Fibroblast of lung (primary cell): ENCODE measurements at regions not wholly inside any gene's neighbourhood (a gene's known extent, or its start where the extent isn't known, plus 50 kb on each side); places are given as distances from the start of the nearest gene placed in this dataset.

Experiments
- EZH2 ChIP-seq: IDR thresholded peaks from 2 replicates; pipeline ENCODE4 v1.5.1; 2012; ENCODE audit warnings: low read length, control low read depth, mild to moderate bottlenecking; ENCODE audit errors: missing control alignments
- TF ChIP-seq, protein P1 (sequence below), 2 donors: IDR thresholded peaks in 1 of 2; conservative IDR thresholded peaks in 1 of 2; 1 replicate in 1 of 2; 2 replicates in 1 of 2; pipeline ENCODE4 v1.5.1; 2011 to 2012; ENCODE audit warnings: low read length in 2 of 2, control low read depth in 1 of 2, inconsistent platforms in 1 of 2, low read depth in 1 of 2, mild to moderate bottlenecking in 1 of 2

- TF ChIP-seq, protein P1, sequence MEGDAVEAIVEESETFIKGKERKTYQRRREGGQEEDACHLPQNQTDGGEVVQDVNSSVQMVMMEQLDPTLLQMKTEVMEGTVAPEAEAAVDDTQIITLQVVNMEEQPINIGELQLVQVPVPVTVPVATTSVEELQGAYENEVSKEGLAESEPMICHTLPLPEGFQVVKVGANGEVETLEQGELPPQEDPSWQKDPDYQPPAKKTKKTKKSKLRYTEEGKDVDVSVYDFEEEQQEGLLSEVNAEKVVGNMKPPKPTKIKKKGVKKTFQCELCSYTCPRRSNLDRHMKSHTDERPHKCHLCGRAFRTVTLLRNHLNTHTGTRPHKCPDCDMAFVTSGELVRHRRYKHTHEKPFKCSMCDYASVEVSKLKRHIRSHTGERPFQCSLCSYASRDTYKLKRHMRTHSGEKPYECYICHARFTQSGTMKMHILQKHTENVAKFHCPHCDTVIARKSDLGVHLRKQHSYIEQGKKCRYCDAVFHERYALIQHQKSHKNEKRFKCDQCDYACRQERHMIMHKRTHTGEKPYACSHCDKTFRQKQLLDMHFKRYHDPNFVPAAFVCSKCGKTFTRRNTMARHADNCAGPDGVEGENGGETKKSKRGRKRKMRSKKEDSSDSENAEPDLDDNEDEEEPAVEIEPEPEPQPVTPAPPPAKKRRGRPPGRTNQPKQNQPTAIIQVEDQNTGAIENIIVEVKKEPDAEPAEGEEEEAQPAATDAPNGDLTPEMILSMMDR (conservative IDR thresholded peaks at IDR 0.05 in 1 of 2, IDR thresholded peaks at IDR 0.05 in 1 of 2; ENCODE audit: low read depth in 1 of 2, low read length in 2 of 2), result no peak
- no peak for TF ChIP-seq EZH2
Measured at GRCh38 chr18:10120622-10121021, 206.8 kb downstream of the VAPA start.
